ENCODE measurements at regions not wholly inside any gene's neighbourhood (a gene's known extent, or its start where the extent isn't known, plus 50 kb on each side); places are given as distances from the start of the nearest gene placed in this dataset.

DNA sequence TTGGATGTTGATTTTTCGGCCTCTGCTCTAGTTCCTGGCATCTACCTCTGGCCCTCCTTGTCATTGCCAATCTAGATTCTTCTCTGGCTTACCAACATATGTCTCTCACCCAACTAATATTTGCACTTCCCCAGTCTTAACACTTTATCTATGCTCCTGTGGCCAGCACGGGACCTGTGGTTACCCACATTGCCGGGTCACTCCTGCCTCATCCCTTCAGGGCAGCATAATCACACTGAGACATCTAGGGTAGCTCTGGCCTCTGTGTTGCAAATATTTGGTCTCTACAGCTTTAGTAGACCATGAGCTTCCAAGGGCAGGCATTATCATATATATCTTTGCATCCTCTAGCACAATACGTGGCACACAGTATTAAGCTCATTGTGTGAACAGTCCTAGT lies 182.0 kb upstream of the ARHGAP20 start:
- Histone ChIP-seq H3K36me3 (ENCODE audit: control insufficient read depth, insufficient read depth, low read length) (no peaks in the 10 kb centered on the region), H3K27me3 (replicated peaks; ENCODE audit: control insufficient read depth, insufficient read depth, low read length) (no peaks in the 10 kb centered on the region), H3K4me3 (replicated peaks; ENCODE audit: low read depth, low read length) (no peak overlapping the region)
- no peak for DNase-seq (ENCODE audit: extremely low read depth, insufficient read length)
- TF ChIP-seq CTCF (IDR thresholded peaks at IDR 0.05; ENCODE audit: insufficient read depth, low read length, poor library complexity, severe bottlenecking), result no peak

DNA sequence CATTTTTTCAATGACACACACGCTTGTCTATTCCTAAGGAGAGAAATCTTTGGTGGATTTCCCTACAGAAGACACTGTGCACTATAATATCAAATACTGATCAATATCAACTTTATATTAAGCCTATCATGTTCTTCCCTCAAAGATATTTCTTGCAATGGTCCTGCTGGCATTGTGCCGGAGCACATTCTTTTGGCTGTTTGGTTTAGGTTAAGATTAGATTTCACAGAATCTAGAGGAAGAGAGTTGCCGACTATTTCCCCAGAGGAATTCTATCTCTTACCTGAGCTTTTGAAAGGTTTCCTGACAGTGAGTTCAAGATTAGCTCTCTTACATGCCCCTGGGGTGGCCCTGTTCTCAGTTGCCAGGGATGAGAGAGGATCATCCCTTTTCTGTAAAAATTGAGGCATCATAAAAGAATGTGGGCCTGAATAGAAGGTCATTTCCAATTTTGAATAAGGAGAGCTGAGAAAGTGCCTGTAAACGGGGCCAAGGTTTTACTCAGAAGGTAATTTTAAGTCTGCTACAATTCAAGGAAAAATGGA lies 180.6 kb upstream of the ARHGAP20 start:
- Histone ChIP-seq H3K4me3 (replicated peaks; ENCODE audit: low read depth, low read length) (no peak overlapping the region), H3K27me3 (replicated peaks; ENCODE audit: control insufficient read depth, insufficient read depth, low read length) (no peaks in the 10 kb centered on the region), H3K36me3 (ENCODE audit: control insufficient read depth, insufficient read depth, low read length) (no peaks in the 10 kb centered on the region)
- TF ChIP-seq CTCF (IDR thresholded peaks at IDR 0.05; ENCODE audit: insufficient read depth, low read length, poor library complexity, severe bottlenecking), result no peak
- DNase-seq (ENCODE audit: extremely low read depth, insufficient read length), result no peak

- DNase-seq (ENCODE audit: extremely low read depth, insufficient read length), result no peak
- H3K27me3 ChIP-seq (replicated peaks; ENCODE audit: control insufficient read depth, insufficient read depth, low read length), result no peaks in the 10 kb centered on the region
Measured at GRCh38 chr11:110891411-110891810, 179.2 kb upstream of the ARHGAP20 start.

DNA sequence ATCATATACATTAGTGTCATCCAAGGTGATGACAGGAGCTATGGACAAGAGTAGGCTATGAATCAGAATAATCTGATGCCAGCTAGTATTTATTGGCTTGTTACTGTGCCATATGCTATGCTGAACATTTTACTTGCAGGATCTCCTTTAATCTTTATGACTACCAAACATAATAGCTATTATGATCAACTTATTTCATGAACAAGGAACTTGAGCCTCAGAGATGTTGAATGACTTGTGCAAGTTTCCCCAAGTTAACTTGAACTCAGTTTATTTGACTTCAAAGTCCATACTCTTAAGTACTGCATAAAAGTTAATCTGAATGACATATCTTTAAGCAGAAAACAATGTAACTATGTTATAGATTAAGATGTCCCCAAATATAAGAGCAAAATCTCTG lies 178.8 kb upstream of the ARHGAP20 start:
- no peaks in the 10 kb centered on the region for H3K27me3 ChIP-seq (replicated peaks; ENCODE audit: control insufficient read depth, insufficient read depth, low read length)
- TF ChIP-seq CTCF (IDR thresholded peaks at IDR 0.05; ENCODE audit: insufficient read depth, low read length, poor library complexity, severe bottlenecking), result no peak
- no peak for DNase-seq (ENCODE audit: extremely low read depth, insufficient read length)
- no peaks in the 10 kb centered on the region for H3K36me3 ChIP-seq (ENCODE audit: control insufficient read depth, insufficient read depth, low read length)
- no peak overlapping the region for H3K4me3 ChIP-seq (replicated peaks; ENCODE audit: low read depth, low read length)

More at GRCh38 chr11:110891411-110891810, 179.2 kb upstream of the ARHGAP20 start:
- Histone ChIP-seq H3K36me3 (ENCODE audit: control insufficient read depth, insufficient read depth, low read length) (no peaks in the 10 kb centered on the region), H3K4me3 (replicated peaks; ENCODE audit: low read depth, low read length) (no peak overlapping the region)
- TF ChIP-seq CTCF (IDR thresholded peaks at IDR 0.05; ENCODE audit: insufficient read depth, low read length, poor library complexity, severe bottlenecking), result no peak

GRCh38 chr11:110886288-110886970 lies 174.2 kb upstream of the ARHGAP20 start:
- Histone ChIP-seq H3K4me3 (replicated peaks; ENCODE audit: low read depth, low read length) (no peak overlapping the region), H3K36me3 (ENCODE audit: control insufficient read depth, insufficient read depth, low read length) (no peaks in the 10 kb centered on the region), H3K27me3 (replicated peaks; ENCODE audit: control insufficient read depth, insufficient read depth, low read length) (no peaks in the 10 kb centered on the region)
- DNase-seq (ENCODE audit: extremely low read depth, insufficient read length), result no peak
- TF ChIP-seq CTCF (IDR thresholded peaks at IDR 0.05; ENCODE audit: insufficient read depth, low read length, poor library complexity, severe bottlenecking), result no peak
